ENCODE measurements at regions not wholly inside any gene's neighbourhood (a gene's known extent, or its start where the extent isn't known, plus 50 kb on each side); places are given as distances from the start of the nearest gene placed in this dataset.
"Not testable (repeated sequence)": the region's sequence is repeated elsewhere in the genome, so short reads cannot be mapped to it uniquely, and the experiment has no call there.

- ATAC-seq (no peak), DNase-seq (ENCODE audit: low spot score) (no peak)
Measured at GRCh38 chr6:155654474-155654873, 198.8 kb upstream of the NOX3 start.

GRCh38 chr6:155648301-155648700 is 192.7 kb upstream of the NOX3 start:
- DNase-seq (ENCODE audit: low spot score), result no peak
- ATAC-seq, result no peak

- ATAC-seq, result no peak
- no peak for DNase-seq (ENCODE audit: low spot score)
Measured at GRCh38 chr6:155647354-155647753, 191.7 kb upstream of the NOX3 start.

- no peak for DNase-seq (ENCODE audit: low spot score)
- ATAC-seq, result no peak
Measured at GRCh38 chr6:155646443-155646842, 190.8 kb upstream of the NOX3 start.

- ATAC-seq (no peak), DNase-seq (ENCODE audit: low spot score) (no peak)
Measured at GRCh38 chr6:155645325-155645724, 189.7 kb upstream of the NOX3 start.

- no peak for DNase-seq (ENCODE audit: low spot score)
- no peak for ATAC-seq
Measured at GRCh38 chr6:155641603-155642002, 186.0 kb upstream of the NOX3 start.

GRCh38 chr6:155638200-155638599 is 182.6 kb upstream of the NOX3 start:
- ATAC-seq (no peak), DNase-seq (ENCODE audit: low spot score) (no peak)

- DNase-seq (ENCODE audit: low spot score), result no peak
- no peak for ATAC-seq
Measured at GRCh38 chr6:155635416-155635815, 179.8 kb upstream of the NOX3 start.

- no peak for ATAC-seq
- DNase-seq (ENCODE audit: low spot score), result no peak
Measured at GRCh38 chr6:155630085-155630484, 174.4 kb upstream of the NOX3 start.

- DNase-seq (ENCODE audit: low spot score), result no peak
- no peak for ATAC-seq
Measured at GRCh38 chr6:155629652-155630051, 174.0 kb upstream of the NOX3 start.

GRCh38 chr6:155628306-155628705 is 172.7 kb upstream of the NOX3 start:
- ATAC-seq (no peak), DNase-seq (ENCODE audit: low spot score) (no peak)

GRCh38 chr6:155627722-155628212 is 172.1 kb upstream of the NOX3 start:
- DNase-seq (ENCODE audit: low spot score); ATAC-seq: not testable (repeated sequence)

- DNase-seq (ENCODE audit: low spot score), result no peak
- ATAC-seq, result no peak
Measured at GRCh38 chr6:155623450-155624178, 168.0 kb upstream of the NOX3 start.

- no peak for DNase-seq (ENCODE audit: low spot score)
- no peak for ATAC-seq
Measured at GRCh38 chr6:155614606-155615005, 159.0 kb upstream of the NOX3 start.

GRCh38 chr6:155611742-155612141 is 156.1 kb upstream of the NOX3 start:
- ATAC-seq, result no peak
- DNase-seq (ENCODE audit: low spot score), result no peak

- ATAC-seq (no peak), DNase-seq (ENCODE audit: low spot score) (no peak)
Measured at GRCh38 chr6:155604991-155605390, 149.4 kb upstream of the NOX3 start.

- no peak for DNase-seq (ENCODE audit: low spot score)
- ATAC-seq, result no peak
Measured at GRCh38 chr6:155599561-155599960, 143.9 kb upstream of the NOX3 start.

GRCh38 chr6:155599160-155599559 is 143.5 kb upstream of the NOX3 start:
- DNase-seq (ENCODE audit: low spot score) (no peak), ATAC-seq (no peak)

GRCh38 chr6:155595284-155595683 is 139.6 kb upstream of the NOX3 start:
- ATAC-seq (no peak), DNase-seq (ENCODE audit: low spot score) (no peak)

GRCh38 chr6:155591741-155592140 is 136.1 kb upstream of the NOX3 start:
- no peak for ATAC-seq
- DNase-seq (ENCODE audit: low spot score), result no peak

GRCh38 chr6:155589190-155589589 is 133.6 kb upstream of the NOX3 start:
- ATAC-seq (no peak), DNase-seq (ENCODE audit: low spot score) (no peak)

- ATAC-seq, result no peak
Measured at GRCh38 chr6:155587817-155588216, 132.2 kb upstream of the NOX3 start.

GRCh38 chr6:155586090-155586489 is 130.5 kb upstream of the NOX3 start:
- no peak for ATAC-seq

More at GRCh38 chr6:155587817-155588216, 132.2 kb upstream of the NOX3 start:
- no peak for DNase-seq (ENCODE audit: low spot score)

More at GRCh38 chr6:155586090-155586489, 130.5 kb upstream of the NOX3 start:
- DNase-seq (ENCODE audit: low spot score), result no peak
